SK-N-SH (cell line): ENCODE measurements at regions not wholly inside any gene's neighbourhood (a gene's known extent, or its start where the extent isn't known, plus 50 kb on each side); places are given as distances from the start of the nearest gene placed in this dataset.

Source experiments
- CTCF ChIA-PET: fragments of 300-600, 350-600 bp; formaldehyde crosslinking; extraction: SDS; loops from one replicate; lab custom pipeline; 2021; lab: Yijun Ruan, JAX
- POLR2A ChIA-PET: fragments of 350-600 bp; sonication (Branson Sonifier 250); formaldehyde crosslinking; extraction: SDS; loops from one replicate; lab custom pipeline; 2020; ENCODE audit warnings: antibody characterized with exemption, inconsistent platforms; lab: Yijun Ruan, JAX
- DNase-seq: peaks from one replicate; pipeline ENCODE4 v3.0.0; 2012
- H2AFZ ChIP-seq: fragments of 200-600 bp; sonication (generic); 2 replicates; pipeline ENCODE4 v1.8.1; 2016; ENCODE audit warnings: antibody characterized with exemption, mild to moderate bottlenecking, low read depth
- H3F3A ChIP-seq: fragments of 200-600 bp; sonication (generic); replicated peaks from 2 replicates; pipeline ENCODE3; 2016; ENCODE audit warnings: antibody characterized with exemption, mild to moderate bottlenecking; ENCODE audit not compliant: insufficient read depth
- H3K27ac ChIP-seq, 2 experiments: fragments of 200-500 bp in 1 of 2; fragments of 200-600 bp in 1 of 2; sonication (Bioruptor generic) in 1 of 2; sonication (generic), shearing (Covaris generic) in 1 of 2; 2 replicates each; pipeline versions ENCODE4 v1.5.1 to v1.6.1; 2014 to 2016; ENCODE audit warnings: low read depth in 2 of 2, inconsistent platforms in 1 of 2, low read length in 1 of 2, mild to moderate bottlenecking in 1 of 2, mixed read lengths in 1 of 2
- H3K27me3 ChIP-seq: fragments of 200-600 bp; sonication (generic), shearing (Covaris generic); 2 replicates; pipeline ENCODE4 v1.6.1; 2016; ENCODE audit warnings: mixed run types; ENCODE audit not compliant: insufficient read depth
- H3K36me3 ChIP-seq, 2 experiments: fragments of 200-500 bp in 1 of 2; fragments of 200-600 bp in 1 of 2; sonication (Bioruptor generic) in 1 of 2; sonication (generic) in 1 of 2; replicated peaks in 1 of 2; 2 replicates each; pipeline versions ENCODE3 to v1.5.1; 2014 to 2016; ENCODE audit warnings: low read length in 1 of 2, mild to moderate bottlenecking in 1 of 2; ENCODE audit not compliant: insufficient read depth in 2 of 2, control insufficient read depth in 1 of 2
- H3K4me1 ChIP-seq, 2 experiments: fragments of 200-500 bp in 1 of 2; fragments of 200-600 bp in 1 of 2; sonication (Bioruptor generic) in 1 of 2; sonication (generic), shearing (Covaris generic) in 1 of 2; 2 replicates each; pipeline versions ENCODE4 v1.5.1 to v1.6.1; 2014 to 2016; ENCODE audit warnings: low read depth in 1 of 2, low read length in 1 of 2, mixed run types in 1 of 2; ENCODE audit not compliant: insufficient read depth in 2 of 2, control insufficient read depth in 1 of 2
- H3K4me2 ChIP-seq: fragments of 200-600 bp; sonication (generic), shearing (Covaris generic); 2 replicates; pipeline ENCODE4 v1.6.1; 2017; ENCODE audit warnings: mixed run types
- H3K4me3 ChIP-seq, 2 experiments: fragments of 200-500 bp in 1 of 2; fragments of 200-600 bp in 1 of 2; sonication (Bioruptor generic) in 1 of 2; sonication (generic), shearing (Covaris generic) in 1 of 2; 2 replicates each; pipeline versions ENCODE4 v1.5.1 to v1.8.1; 2014 to 2016; ENCODE audit warnings: low read depth in 2 of 2, inconsistent platforms in 1 of 2, low read length in 1 of 2, mild to moderate bottlenecking in 1 of 2, mixed read lengths in 1 of 2, moderate library complexity in 1 of 2
- H3K79me2 ChIP-seq: fragments of 200-600 bp; sonication (generic); 2 replicates; pipeline ENCODE4 v1.8.1; 2017; ENCODE audit warnings: mild to moderate bottlenecking; ENCODE audit not compliant: insufficient read depth
- H3K9ac ChIP-seq: fragments of 200-600 bp; sonication (generic); 2 replicates; pipeline ENCODE4 v1.6.1; 2017; ENCODE audit warnings: mixed run types
- H3K9me2 ChIP-seq: fragments of 200-600 bp; sonication (generic); 2 replicates; pipeline ENCODE4 v1.6.1; 2017; ENCODE audit warnings: mixed run types
- H3K9me3 ChIP-seq: fragments of 200-600 bp; sonication (generic); 2 replicates; pipeline ENCODE4 v1.6.1; 2017; ENCODE audit warnings: mixed run types, mild to moderate bottlenecking, moderate library complexity
- H4K20me1 ChIP-seq: fragments of 200-600 bp; sonication (generic); 2 replicates; pipeline ENCODE4 v1.6.1; 2017; ENCODE audit warnings: mild to moderate bottlenecking, mixed run types; ENCODE audit not compliant: insufficient read depth
- CHD2 ChIP-seq: fragments of 150-350 bp; IDR thresholded peaks from 2 replicates; pipeline ENCODE4 v1.6.1; 2018; ENCODE audit warnings: low read length; ENCODE audit not compliant: partially characterized antibody
- CTCF ChIP-seq: fragments of 200-600 bp; sonication (generic); IDR thresholded peaks from 2 replicates; pipeline ENCODE4 v1.6.1; 2017; ENCODE audit warnings: antibody characterized with exemption, mild to moderate bottlenecking, moderate library complexity
- ELF1 ChIP-seq: IDR thresholded peaks from 2 replicates; pipeline ENCODE4 v1.4.0; 2012
- EP300 ChIP-seq, 2 experiments: IDR thresholded peaks; 2 replicates each; pipeline versions ENCODE4 v1.4.0 to v1.6.1; 2012; ENCODE audit warnings: borderline replicate concordance in 1 of 2, low read depth in 1 of 2, low read length in 1 of 2
- GABPA ChIP-seq: IDR thresholded peaks from 2 replicates; pipeline ENCODE4 v1.4.0; 2012; ENCODE audit warnings: low read depth, mild to moderate bottlenecking
- GATA2 ChIP-seq: sonication (generic); formaldehyde crosslinking; IDR thresholded peaks from 2 replicates; pipeline ENCODE4 v1.5.0; 2020; ENCODE audit warnings: mild to moderate bottlenecking, missing genetic modification reagents
- IRF3 ChIP-seq: fragments of 150-350 bp; IDR thresholded peaks from 2 replicates; pipeline ENCODE4 v1.6.1; 2016; ENCODE audit warnings: mild to moderate bottlenecking, low read depth, low read length
- JUND ChIP-seq: IDR thresholded peaks from 2 replicates; pipeline ENCODE4 v1.4.0; 2012
- MXI1 ChIP-seq: IDR thresholded peaks from 2 replicates; pipeline ENCODE4 v1.6.1; 2012; ENCODE audit warnings: mild to moderate bottlenecking, low read depth, low read length, improper control_type of control experiment
- PBX3 ChIP-seq: IDR thresholded peaks from 2 replicates; pipeline ENCODE4; 2012
- REST ChIP-seq: IDR thresholded peaks from 2 replicates; pipeline ENCODE4 v1.6.1; 2012; ENCODE audit warnings: mild to moderate bottlenecking, low read depth, low read length, moderate library complexity
- RFX5 ChIP-seq: IDR thresholded peaks from 2 replicates; pipeline ENCODE4 v1.6.1; 2012; ENCODE audit warnings: mild to moderate bottlenecking, improper control_type of control experiment, low read length
- SIN3A ChIP-seq: IDR thresholded peaks from 2 replicates; pipeline ENCODE4 v1.6.1; 2012; ENCODE audit warnings: low read depth, mild to moderate bottlenecking, low read length, moderate library complexity, borderline replicate concordance
- TCF12 ChIP-seq: IDR thresholded peaks from 2 replicates; pipeline ENCODE4 v1.4.0; 2012
- USF1 ChIP-seq: IDR thresholded peaks from 2 replicates; pipeline ENCODE4 v1.4.0; 2012; ENCODE audit warnings: low read depth, borderline replicate concordance
- YY1 ChIP-seq: IDR thresholded peaks from 2 replicates; pipeline ENCODE4 v1.4.0; 2012; ENCODE audit warnings: low read depth, mild to moderate bottlenecking
- WGBS: methylation state at CpG from one replicate; pipeline ENCODE4 v1.1.6; 2017; ENCODE audit warnings: low lambda C conversion rate; 5-methylcytosine and 5-hydroxymethylcytosine counted together

GRCh38 chr6:74731931-74732330 lies 473.9 kb downstream of the COL12A1 start:
- H4K20me1 ChIP-seq: no peaks in the 10 kb centered on the region
- H3K9me2 ChIP-seq: no peaks in the 10 kb centered on the region
- TF ChIP-seq USF1: no peak
- TF ChIP-seq RFX5: no peak
- TF ChIP-seq EP300 (IDR thresholded peaks at IDR 0.05; ENCODE audit: borderline replicate concordance in 1 of 2, low read depth in 1 of 2, low read length in 1 of 2): no peak
- no peak for TF ChIP-seq MXI1
- TF ChIP-seq ELF1: no peak
- TF ChIP-seq JUND: no peak
- TF ChIP-seq PBX3: no peak
- no peak for TF ChIP-seq REST
- TF ChIP-seq CTCF: no peak
- no peak for TF ChIP-seq YY1
- TF ChIP-seq GATA2 (CRISPR knock-in tag): no peak
- no peak for TF ChIP-seq CHD2
- TF ChIP-seq IRF3: no peak
- TF ChIP-seq GABPA: no peak
- TF ChIP-seq TCF12: no peak
- no peak for TF ChIP-seq SIN3A
- H3K9ac ChIP-seq: no peak overlapping the region
- no peaks in the 10 kb centered on the region for H3K36me3 ChIP-seq
- H2AFZ ChIP-seq: no peak overlapping the region
- H3K4me3 ChIP-seq: no peak overlapping the region
- H3K79me2 ChIP-seq: no peaks in the 10 kb centered on the region
- no peaks in the 10 kb centered on the region; the same call in 1 of the 2 replicates for H3K27me3 ChIP-seq
- H3F3A ChIP-seq: no peaks in the 10 kb centered on the region
- no peaks in the 10 kb centered on the region for H3K9me3 ChIP-seq
- no peak overlapping the region for H3K4me2 ChIP-seq
- WGBS: 3% methylated on average over 4 of the region's 4 CpGs
- POLR2A ChIA-PET: no interaction called here
- CTCF ChIA-PET: no interaction called here
- DNase-seq: no peak
- no peaks in the 10 kb centered on the region for H3K4me1 ChIP-seq
- H3K27ac ChIP-seq: no peak overlapping the region
